ENCODE measurements at regions not wholly inside any gene's neighbourhood (a gene's known extent, or its start where the extent isn't known, plus 50 kb on each side); places are given as distances from the start of the nearest gene placed in this dataset.

- no peak for DNase-seq (ENCODE audit: low read depth in 2 of 2)
- Histone ChIP-seq H3K9me3 (ENCODE audit: control insufficient read depth, insufficient read depth, low read depth, low read length) (no peaks in the 10 kb centered on the region), H3K4me2 (ENCODE audit: extremely low read depth, insufficient read depth, low read length) (no peak overlapping the region), H3K79me2 (ENCODE audit: control insufficient read depth, insufficient read depth, low read length) (no peaks in the 10 kb centered on the region), H3K27me3 (ENCODE audit: control insufficient read depth, insufficient read depth, low read length) (peaks cover 35% of the 10 kb centered on the region), H3K9ac (ENCODE audit: insufficient read depth, low read length) (no peak overlapping the region), H3K4me1 (ENCODE audit: control insufficient read depth, extremely low read depth, insufficient read depth, low read length) (no peaks in the 10 kb centered on the region), H3K27ac (ENCODE audit: insufficient read depth, low read length) (no peak overlapping the region), H2AFZ (ENCODE audit: low read length) (no peak overlapping the region), H3K36me3 (ENCODE audit: control insufficient read depth, insufficient read depth, low read length) (no peaks in the 10 kb centered on the region), H4K20me1 (ENCODE audit: control insufficient read depth, extremely low read depth, insufficient read depth, low read length) (no peaks in the 10 kb centered on the region), H3K4me3 (replicated peaks in 1 of 4; ENCODE audit: control extremely low read depth in 1 of 4, insufficient read depth in 1 of 4, low read depth in 3 of 4, low read length in 4 of 4) (no peak overlapping the region)
- TF ChIP-seq CTCF (conservative IDR thresholded peaks at IDR 0.05 in 1 of 2, IDR thresholded peaks at IDR 0.05 in 1 of 2; ENCODE audit: low read depth in 1 of 2, low read length in 2 of 2) (no peak), EZH2 (IDR thresholded peaks at IDR 0.05; ENCODE audit: low read length, missing control alignments) (no peak)
These were observed 67.4 kb upstream of the SHB start for GRCh38 chr9:38136386-38136785.

GRCh38 chr9:38134611-38135237, 65.7 kb upstream of the SHB start:
- H3K4me1 ChIP-seq (ENCODE audit: control insufficient read depth, extremely low read depth, insufficient read depth, low read length) = no peaks in the 10 kb centered on the region
- H3K4me3 ChIP-seq (replicated peaks in 1 of 4; ENCODE audit: control extremely low read depth in 1 of 4, insufficient read depth in 1 of 4, low read depth in 3 of 4, low read length in 4 of 4) = no peak overlapping the region
- no peaks in the 10 kb centered on the region for H3K36me3 ChIP-seq (ENCODE audit: control insufficient read depth, insufficient read depth, low read length)
- no peak for DNase-seq (ENCODE audit: low read depth in 2 of 2)
- H3K4me2 ChIP-seq (ENCODE audit: extremely low read depth, insufficient read depth, low read length) = no peak overlapping the region
- H3K27me3 ChIP-seq (ENCODE audit: control insufficient read depth, insufficient read depth, low read length) = peaks cover 32% of the 10 kb centered on the region
- no peak for TF ChIP-seq CTCF (conservative IDR thresholded peaks at IDR 0.05 in 1 of 2, IDR thresholded peaks at IDR 0.05 in 1 of 2; ENCODE audit: low read depth in 1 of 2, low read length in 2 of 2)
- no peak for TF ChIP-seq EZH2 (IDR thresholded peaks at IDR 0.05; ENCODE audit: low read length, missing control alignments)
- H4K20me1 ChIP-seq (ENCODE audit: control insufficient read depth, extremely low read depth, insufficient read depth, low read length) = no peaks in the 10 kb centered on the region
- H3K9me3 ChIP-seq (ENCODE audit: control insufficient read depth, insufficient read depth, low read depth, low read length) = no peaks in the 10 kb centered on the region
- no peaks in the 10 kb centered on the region for H3K79me2 ChIP-seq (ENCODE audit: control insufficient read depth, insufficient read depth, low read length)
- no peak overlapping the region for H2AFZ ChIP-seq (ENCODE audit: low read length)
- H3K27ac ChIP-seq (ENCODE audit: insufficient read depth, low read length) = no peak overlapping the region
- H3K9ac ChIP-seq (ENCODE audit: insufficient read depth, low read length) = no peak overlapping the region

- DNase-seq (ENCODE audit: low read depth in 2 of 2) = no peak
- no peaks in the 10 kb centered on the region for H3K79me2 ChIP-seq (ENCODE audit: control insufficient read depth, insufficient read depth, low read length)
- H3K4me2 ChIP-seq (ENCODE audit: extremely low read depth, insufficient read depth, low read length) = no peak overlapping the region
- peaks cover 27% of the 10 kb centered on the region for H3K27me3 ChIP-seq (ENCODE audit: control insufficient read depth, insufficient read depth, low read length)
- TF ChIP-seq EZH2 (IDR thresholded peaks at IDR 0.05; ENCODE audit: low read length, missing control alignments) (no peak), CTCF (conservative IDR thresholded peaks at IDR 0.05 in 1 of 2, IDR thresholded peaks at IDR 0.05 in 1 of 2; ENCODE audit: low read depth in 1 of 2, low read length in 2 of 2) (no peak)
- no peak overlapping the region for H3K9ac ChIP-seq (ENCODE audit: insufficient read depth, low read length)
- no peak overlapping the region for H2AFZ ChIP-seq (ENCODE audit: low read length)
- no peak overlapping the region for H3K27ac ChIP-seq (ENCODE audit: insufficient read depth, low read length)
- H3K4me3 ChIP-seq (replicated peaks in 1 of 4; ENCODE audit: control extremely low read depth in 1 of 4, insufficient read depth in 1 of 4, low read depth in 3 of 4, low read length in 4 of 4) = no peak overlapping the region
- no peaks in the 10 kb centered on the region for H4K20me1 ChIP-seq (ENCODE audit: control insufficient read depth, extremely low read depth, insufficient read depth, low read length)
- H3K36me3 ChIP-seq (ENCODE audit: control insufficient read depth, insufficient read depth, low read length) = no peaks in the 10 kb centered on the region
- no peaks in the 10 kb centered on the region for H3K4me1 ChIP-seq (ENCODE audit: control insufficient read depth, extremely low read depth, insufficient read depth, low read length)
- H3K9me3 ChIP-seq (ENCODE audit: control insufficient read depth, insufficient read depth, low read depth, low read length) = no peaks in the 10 kb centered on the region
These were observed 64.6 kb upstream of the SHB start for GRCh38 chr9:38133595-38133994.
